SK-MEL-5 (cell line): ENCODE measurements at regions not wholly inside any gene's neighbourhood (a gene's known extent, or its start where the extent isn't known, plus 50 kb on each side); places are given as distances from the start of the nearest gene placed in this dataset.

Source experiments
- DNase-seq: peaks from one replicate; pipeline ENCODE4 v3.0.0-alpha.2; 2016; ENCODE audit warnings: low read depth, low spot score
- in situ Hi-C: cut with HindIII; loops from 2 replicates; pipeline ENCODE4 v1.10.0; 2016; ENCODE audit warnings: low sequenced_read_pairs, high pct_unique_total_duplicates, low pct_unique_long_range_greater_than_20kb

DNA sequence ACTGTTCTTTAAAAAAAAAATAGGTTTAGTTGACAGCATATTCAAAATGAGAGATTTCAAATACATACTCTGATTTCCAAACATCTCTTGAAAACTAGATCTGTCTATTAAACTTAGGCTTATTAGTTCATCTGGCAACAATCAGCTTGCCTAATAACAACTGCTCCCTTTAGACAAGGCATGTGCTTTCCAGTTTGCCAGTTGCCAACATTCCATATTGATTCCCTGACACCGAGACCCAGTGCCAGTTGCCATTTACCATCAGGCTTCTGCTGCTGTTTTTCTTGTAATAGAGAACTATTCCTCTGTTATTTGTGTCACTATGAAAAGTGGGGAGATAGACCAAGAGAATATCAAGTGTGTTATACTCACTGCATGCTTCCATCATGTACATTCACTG is 256.0 kb downstream of the C1D start:
- no peak for DNase-seq
- in situ Hi-C loops = no loop called here

DNA sequence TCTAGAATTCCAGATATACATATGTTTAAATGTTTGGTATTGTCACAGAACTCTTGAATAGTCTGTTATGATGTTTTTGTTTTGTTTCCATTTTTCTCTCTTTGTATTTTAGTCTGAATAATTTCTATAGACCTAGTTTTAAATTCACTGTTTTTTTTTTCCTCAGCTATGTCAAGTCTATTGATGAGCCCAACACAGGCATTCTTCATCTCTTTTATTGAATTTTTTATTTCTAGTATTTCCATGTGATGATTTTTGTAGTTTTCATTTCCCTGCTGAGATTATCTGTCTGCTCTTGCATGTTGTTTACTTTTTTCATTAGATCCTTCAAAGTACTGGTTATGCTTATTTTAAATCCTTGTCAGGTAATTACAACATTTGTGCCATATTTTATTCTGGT is 254.7 kb downstream of the C1D start:
- no peak for DNase-seq
- in situ Hi-C loops = no loop called here

DNA sequence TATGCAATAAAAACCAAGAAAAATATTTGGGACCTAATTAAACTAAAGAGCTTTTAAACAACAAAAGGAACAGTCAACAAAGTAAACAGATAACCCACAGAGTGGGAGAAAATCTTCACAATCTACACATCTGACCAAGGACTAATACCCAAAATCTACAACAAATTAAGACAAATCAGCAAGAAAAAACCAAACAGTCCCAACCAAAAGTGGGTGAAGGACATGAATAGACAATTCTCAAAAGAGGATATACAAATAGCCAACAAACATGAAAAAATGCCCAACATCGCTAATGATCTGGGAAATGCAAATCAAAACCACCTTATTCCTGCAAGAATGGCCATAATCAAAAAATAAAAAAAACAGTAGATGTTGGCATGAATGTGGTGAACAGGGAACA is 250.1 kb downstream of the C1D start:
- DNase-seq = no peak
- in situ Hi-C loops = no loop called here

DNA sequence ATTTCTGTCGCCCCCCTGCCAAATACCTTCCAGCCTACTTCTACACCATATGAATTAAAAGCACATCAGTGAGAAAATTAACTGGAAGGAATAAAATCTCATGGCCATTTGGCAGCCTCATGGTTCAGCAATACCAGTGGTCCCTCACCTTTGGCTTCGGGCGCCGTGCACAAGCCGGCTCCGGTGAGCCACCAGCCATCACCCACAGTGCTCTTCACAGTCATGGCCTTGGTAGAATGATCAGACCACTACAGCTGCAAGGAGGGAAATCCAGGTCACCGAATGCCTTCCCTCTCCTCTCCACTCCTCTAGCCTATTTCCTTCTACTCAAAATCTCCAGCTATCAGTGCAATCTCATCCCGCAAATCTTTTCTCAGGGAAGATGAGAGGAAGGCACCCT is 239.1 kb downstream of the C1D start:
- no peak for DNase-seq
- in situ Hi-C loops = no loop called here

DNA sequence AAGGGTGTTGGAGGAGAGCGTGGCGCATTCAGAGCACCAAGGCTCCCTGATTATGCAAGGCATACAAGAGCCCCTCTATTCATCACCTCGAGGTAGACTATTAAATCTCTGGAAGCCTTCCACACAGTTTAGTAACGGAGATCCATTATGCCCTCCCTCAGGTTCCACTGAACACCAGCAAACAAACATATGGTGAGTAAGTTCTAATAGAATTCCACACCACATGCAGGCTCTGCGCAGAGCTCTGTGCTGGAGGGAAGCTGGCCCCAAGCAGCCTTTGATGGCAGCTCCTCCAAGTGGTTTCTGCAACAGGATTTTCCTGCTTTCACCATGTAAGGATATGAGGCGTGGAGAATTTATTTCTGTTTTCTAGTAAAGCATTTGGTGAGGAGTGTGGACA is 238.6 kb downstream of the C1D start:
- no peak for DNase-seq
- in situ Hi-C loops = no loop called here

DNA sequence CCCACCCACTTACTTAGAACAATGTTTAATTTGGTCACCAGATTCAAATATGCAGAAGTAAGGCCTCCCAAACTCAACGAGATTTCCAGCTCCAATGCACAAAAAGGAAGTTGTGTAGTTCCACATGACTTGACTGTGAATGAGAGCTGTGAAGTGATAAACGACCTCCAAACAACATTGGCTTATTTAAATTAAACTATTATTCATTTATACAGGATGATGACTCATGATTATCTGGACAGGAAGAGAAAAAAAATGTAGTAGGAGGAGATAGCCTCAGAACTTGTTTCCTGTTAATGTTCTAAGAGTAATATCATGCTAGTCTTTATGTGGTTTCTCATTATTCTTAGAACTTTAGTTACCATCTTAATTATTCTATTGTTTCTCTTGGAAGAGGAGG is 237.3 kb downstream of the C1D start:
- in situ Hi-C loops = loop anchor here (25.0 kb wide), 1 partner anchor 212 kb away; no protein-coding TSS in a partner anchor
- peak; percentile 21 for DNase-seq

DNA sequence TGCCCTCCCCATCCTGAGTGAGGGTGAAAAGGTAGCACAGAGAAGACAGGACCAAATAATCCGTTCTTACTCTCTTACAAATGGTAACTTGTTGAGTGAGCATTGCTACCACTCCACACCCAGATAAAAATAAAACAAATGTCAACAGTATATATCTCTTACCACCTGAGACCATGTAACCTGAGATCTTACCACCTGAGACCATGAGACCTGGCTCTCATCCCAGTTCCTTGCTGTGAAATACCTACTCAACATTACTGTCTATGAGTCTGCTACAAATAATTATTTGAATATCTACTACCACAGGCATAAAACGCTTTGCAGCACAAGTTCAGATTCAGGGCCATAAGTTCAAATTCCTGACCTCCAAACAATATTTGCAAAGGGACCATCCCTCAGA is 234.7 kb downstream of the C1D start:
- DNase-seq = no peak
- in situ Hi-C loops = loop anchor here (25.0 kb wide), 1 partner anchor 209 kb away; no protein-coding TSS in a partner anchor

DNA sequence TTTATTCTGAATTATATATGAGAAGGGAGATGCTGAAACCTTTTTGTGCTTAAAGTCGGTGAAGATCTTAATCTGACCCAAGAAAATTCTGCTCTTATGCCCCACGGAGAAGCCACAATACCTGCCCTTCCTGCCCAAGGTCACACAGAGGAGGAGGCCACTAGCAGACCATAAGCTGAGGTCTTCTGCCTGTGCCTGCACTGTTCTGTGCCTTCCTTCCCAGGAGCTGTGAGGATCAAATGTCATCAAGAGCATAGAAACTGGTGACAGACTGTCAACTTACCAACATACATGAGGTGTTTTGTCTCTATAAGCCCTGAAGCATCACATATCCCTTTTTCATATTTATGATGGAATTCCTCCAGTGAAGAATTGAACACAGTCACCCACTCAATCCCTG is 233.3 kb downstream of the C1D start:
- DNase-seq = no peak
- in situ Hi-C loops = loop anchor here (25.0 kb wide), 1 partner anchor 208 kb away; no protein-coding TSS in a partner anchor

DNA sequence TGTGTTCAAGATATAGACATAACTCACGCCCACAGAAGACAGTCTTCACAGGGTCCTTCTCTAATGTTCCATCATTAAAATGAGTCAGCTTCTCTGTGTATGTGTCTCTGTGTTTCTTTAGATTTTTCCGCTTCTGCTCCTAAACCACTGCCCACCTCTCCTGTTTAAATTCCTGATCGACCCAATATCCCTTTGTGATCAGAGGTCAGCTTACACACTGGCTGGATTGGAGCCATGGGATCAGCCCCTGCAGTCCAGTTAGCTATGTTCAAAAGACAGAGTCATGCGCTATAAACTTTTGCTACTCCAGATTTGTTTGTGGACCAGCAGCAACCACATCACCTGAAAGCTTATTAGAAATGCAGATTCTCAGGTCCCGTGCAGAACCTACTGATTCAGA is 229.2 kb downstream of the C1D start:
- in situ Hi-C loops = loop anchor here (25.0 kb wide), 1 partner anchor 204 kb away; no protein-coding TSS in a partner anchor

DNA sequence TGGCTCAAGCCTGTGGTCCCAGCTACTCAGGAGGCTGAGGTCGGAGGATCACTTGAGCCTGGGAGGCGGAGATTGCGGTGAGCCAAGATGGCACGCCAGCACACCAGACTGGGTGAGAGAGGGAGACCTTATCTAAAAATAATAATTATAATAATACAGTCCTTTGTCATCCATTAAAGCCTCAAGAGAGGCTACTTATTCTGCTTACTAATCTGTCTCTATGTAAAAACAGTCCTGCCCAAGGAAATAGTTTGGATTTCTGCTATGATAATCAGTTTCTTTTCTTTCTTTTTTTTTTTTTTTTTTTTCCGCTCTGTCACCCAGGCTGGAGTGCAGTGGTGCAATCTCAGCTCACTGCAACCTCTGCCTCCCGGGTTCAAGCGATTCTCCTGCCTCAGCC is 228.3 kb downstream of the C1D start:
- in situ Hi-C loops = loop anchor here (25.0 kb wide), 1 partner anchor 203 kb away; no protein-coding TSS in a partner anchor
- DNase-seq = no peak

More for the DNA sequence above, 229.2 kb downstream of the C1D start:
- no peak for DNase-seq

DNA sequence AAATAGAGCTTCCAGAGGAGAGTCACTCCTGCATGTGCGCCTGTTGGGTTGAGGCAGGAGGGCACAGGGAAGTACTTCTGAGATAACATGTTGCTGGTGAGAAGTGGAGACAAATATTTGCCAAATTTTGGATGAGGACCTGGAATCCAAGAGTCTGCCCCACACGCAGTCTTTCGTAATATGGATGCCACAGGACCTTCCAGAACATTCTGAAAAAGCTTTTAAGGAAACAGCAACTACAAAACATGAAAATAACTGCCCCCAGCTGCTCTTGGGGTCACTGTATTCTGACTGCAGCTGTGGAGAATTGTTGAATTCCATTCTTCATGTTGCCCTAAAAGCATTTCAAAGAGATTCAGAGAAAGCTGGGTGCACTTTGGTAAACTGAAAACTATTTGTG is 227.5 kb downstream of the C1D start:
- in situ Hi-C loops = loop anchor here (25.0 kb wide), 1 partner anchor 202 kb away; no protein-coding TSS in a partner anchor
- no peak for DNase-seq

DNA sequence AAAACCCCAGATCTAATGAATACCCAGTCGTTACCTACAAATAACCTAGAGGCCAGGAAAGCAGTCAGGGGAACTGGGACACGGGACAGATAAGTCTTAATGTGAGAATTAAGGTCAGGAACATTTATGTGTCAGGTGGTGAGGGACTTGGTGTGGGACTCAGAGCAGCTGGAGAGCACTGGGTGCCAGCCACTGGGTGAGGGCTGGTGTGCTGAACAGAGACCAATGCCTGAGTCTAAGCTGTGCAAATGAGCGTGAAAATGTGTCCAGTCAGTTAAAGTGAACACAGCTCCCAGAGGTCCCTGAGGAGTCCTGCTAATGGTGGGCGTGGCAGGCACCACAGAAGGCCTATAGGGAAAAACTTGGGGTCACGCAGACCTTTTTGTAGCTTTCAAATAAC is 225.9 kb downstream of the C1D start:
- in situ Hi-C loops = loop anchor here (25.0 kb wide), 1 partner anchor 200 kb away; no protein-coding TSS in a partner anchor
- no peak for DNase-seq

DNA sequence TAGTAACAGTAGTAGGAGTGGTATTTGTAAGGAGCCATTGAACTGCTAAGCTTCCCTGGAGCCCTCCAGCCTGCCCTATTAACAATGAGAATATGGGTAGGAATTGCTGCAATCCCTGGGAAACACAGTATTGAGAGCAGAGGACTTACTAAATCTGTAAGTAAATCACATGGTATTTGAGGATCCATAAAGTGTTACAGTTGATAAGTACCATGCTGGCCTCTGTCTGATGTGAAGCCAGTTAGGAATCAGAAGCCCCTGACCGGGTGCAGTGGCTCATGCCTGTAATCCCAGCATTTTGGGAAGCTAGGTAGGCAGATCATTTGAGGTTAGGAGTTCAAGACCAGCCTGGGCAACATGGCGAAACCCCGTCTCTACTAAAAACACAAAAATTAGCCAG is 224.6 kb downstream of the C1D start:
- DNase-seq = no peak
- in situ Hi-C loops = loop anchor here (25.0 kb wide), 1 partner anchor 199 kb away; no protein-coding TSS in a partner anchor

DNA sequence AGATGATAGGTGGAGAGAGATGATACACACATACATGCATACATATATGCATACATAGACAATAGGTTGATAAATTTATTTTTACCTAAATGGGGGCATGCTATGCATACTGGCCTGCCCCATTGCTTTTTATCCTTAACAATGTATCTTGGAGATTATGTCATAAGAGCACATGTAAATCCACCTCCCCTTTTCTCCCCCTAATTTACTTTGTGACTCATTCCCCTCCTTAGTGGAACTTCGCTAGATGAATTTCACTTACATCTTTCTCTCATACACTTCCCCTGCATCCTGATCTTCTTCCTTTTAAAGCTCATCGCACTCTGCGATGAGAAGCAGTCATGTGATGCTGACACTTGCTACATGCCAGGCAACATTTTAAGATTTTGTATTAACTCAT is 223.6 kb downstream of the C1D start:
- in situ Hi-C loops = loop anchor here (25.0 kb wide), 1 partner anchor 198 kb away; no protein-coding TSS in a partner anchor
- no peak for DNase-seq

DNA sequence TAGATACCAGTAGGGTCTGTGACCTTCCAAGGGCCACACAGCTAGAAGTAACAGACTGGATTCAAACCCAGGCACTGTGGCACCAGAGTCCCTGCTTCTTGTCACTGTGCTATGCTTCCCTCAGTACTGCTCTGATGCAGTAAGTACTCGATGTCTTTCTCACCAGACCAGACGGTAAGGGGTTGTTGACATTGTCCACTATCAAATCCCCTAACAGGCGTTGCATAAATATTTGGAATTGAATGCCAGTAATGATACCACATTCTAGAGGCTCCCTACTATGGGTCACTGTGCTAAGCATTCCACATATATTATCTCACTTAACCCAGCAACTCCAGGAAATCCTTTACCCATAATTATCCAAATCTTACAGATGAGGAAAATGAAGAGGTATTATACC is 223.1 kb downstream of the C1D start:
- no peak for DNase-seq
- in situ Hi-C loops = loop anchor here (25.0 kb wide), 1 partner anchor 198 kb away; no protein-coding TSS in a partner anchor

DNA sequence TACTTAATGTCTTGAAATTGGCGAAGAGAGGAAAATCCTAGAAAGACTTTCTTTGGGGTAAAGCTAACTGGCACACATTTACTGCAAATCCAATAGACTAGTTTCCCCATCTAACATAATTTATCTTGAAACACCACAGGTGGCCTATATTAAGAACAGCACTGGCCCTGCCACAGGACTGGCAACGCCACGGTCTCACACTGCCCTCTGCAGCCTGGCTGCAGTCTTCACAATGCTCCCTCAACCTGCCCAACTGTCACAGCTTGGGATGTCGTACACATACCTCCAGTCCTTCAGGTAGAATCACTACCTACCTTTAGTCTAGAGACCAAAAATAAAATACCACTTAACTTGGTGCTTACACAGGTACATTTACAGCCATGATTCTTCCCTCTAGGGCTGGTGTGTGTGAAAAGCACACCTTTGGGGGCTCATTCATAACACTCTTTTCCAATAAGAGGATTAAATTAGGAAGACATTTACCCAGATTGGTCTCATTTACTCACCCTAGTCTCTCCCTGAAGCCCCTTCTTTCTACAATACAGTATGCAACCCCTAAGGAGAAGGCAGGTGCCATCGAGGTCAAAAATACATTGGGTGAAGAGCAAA is 222.2 kb downstream of the C1D start:
- in situ Hi-C loops = loop anchor here (25.0 kb wide), 1 partner anchor 197 kb away; no protein-coding TSS in a partner anchor
- peak; percentile 85 for DNase-seq

DNA sequence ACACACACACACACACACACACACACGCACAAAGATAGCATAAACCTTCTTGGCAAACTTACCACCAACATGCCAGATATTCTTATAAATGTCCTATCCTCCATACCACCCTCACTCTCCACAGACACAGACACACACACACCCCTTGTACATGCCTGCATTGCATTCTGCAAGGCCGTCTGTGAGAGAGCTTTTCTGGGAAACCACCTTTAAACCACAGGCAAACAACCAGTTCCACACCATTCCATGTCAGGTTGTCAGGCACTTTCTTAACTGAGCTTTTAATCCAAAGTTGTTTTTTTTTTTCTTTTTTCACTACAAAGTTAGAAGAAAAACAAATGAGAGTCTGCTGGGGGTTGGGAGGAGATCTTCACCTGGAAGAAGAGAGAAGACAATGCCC is 221.1 kb downstream of the C1D start:
- no peak for DNase-seq
- in situ Hi-C loops = loop anchor here (25.0 kb wide), 1 partner anchor 196 kb away; no protein-coding TSS in a partner anchor

DNA sequence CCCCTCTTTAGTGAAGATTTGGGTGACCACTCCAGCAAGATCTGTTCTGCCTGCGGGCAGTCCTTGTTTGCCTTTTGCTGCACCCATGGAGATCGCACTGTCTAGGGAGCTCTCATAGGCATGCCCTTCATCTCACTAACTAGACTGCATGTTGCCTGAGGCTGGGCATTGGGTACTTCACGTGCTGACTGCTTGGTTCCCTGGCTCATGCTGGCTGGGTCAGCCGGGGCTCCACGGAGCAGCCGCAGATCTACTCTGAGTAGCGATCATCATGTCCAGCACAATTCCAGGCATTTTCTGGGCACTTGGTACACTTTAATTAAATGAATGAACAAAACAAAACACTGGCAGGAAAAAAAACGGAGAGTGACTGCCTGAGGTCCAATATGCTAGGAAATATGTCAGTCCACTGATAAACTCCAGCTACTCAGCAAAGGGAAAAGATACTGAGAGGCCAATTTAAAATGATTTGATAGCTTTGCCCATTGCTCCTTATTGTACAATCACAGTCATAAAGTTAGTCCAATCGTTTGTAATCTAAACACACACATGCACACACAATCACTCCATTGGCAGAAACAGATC is 220.3 kb downstream of the C1D start:
- DNase-seq = peak; percentile 15
- in situ Hi-C loops = loop anchor here (25.0 kb wide), 1 partner anchor 195 kb away; no protein-coding TSS in a partner anchor

DNA sequence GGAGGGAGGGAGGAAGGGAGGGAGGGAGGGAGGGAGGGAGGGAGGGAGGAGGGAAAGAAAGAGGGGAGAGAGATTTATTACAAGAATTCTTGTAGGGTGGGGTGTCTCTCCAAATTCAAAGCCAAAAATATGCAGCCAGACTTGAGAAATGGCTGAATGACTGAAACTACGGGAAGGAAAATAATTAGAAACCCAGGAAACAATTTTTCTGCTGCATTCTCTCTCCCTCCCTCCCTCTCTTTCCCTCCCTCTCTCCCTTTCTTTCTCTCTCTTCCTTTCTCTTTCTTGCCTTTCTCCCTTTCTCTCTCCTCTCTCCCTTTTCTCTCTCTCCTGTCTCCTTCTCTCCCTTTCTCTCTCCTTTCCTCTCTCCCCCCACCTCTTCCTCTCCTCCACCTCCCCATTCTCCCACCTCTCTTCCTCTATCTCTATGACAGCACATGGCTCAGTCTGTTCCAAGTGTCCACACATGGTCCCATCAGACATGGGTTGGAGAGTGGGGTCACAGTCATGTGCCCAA is 218.7 kb downstream of the C1D start:
- no peak for DNase-seq
- in situ Hi-C loops = loop anchor here (25.0 kb wide), 1 partner anchor 193 kb away; no protein-coding TSS in a partner anchor
